ENCODE measurements at regions not wholly inside any gene's neighbourhood (a gene's known extent, or its start where the extent isn't known, plus 50 kb on each side); places are given as distances from the start of the nearest gene placed in this dataset.

GRCh38 chr12:92403210-92404175 is 257.8 kb upstream of the BTG1 start:
- ChIA-PET POLR2A (no interaction called here), RAD21 (ENCODE audit: low non-redundant PET in 1 of 2, low total read pairs in 2 of 2, uncharacterized antibody in 2 of 2, unreplicated experiment in 2 of 2) (no interaction called here), CTCF (no interaction called here)
- intact Hi-C loops (cut with micrococcal nuclease), result no loop called here
- no TSS peak for BruUV-seq (replicated peaks)
- no peak overlapping the region for H3K4me2 ChIP-seq (ENCODE audit: low read length)
- DNase-seq (ENCODE audit: low read depth, low spot score), result no peak
- no peak overlapping the region for H3K4me3 ChIP-seq (replicated peaks in 1 of 2; ENCODE audit: low read depth in 1 of 2, low read length in 2 of 2)
- no peak overlapping the region for H2AFZ ChIP-seq (ENCODE audit: low read depth, low read length, poor library complexity, severe bottlenecking)
- no peak for ATAC-seq
- H4K20me1 ChIP-seq (ENCODE audit: insufficient read depth), result no peaks in the 10 kb centered on the region
- H3K9me3 ChIP-seq (ENCODE audit: control insufficient read depth in 1 of 2, insufficient read depth in 1 of 2, low read depth in 1 of 2, low read length in 2 of 2), result no peaks in the 10 kb centered on the region
- no peaks in the 10 kb centered on the region for H3K4me1 ChIP-seq (ENCODE audit: control insufficient read depth in 1 of 2, insufficient read depth in 2 of 2, low read length in 2 of 2)
- no peak for TF ChIP-seq REST (IDR thresholded peaks at IDR 0.05; ENCODE audit: low read depth)
- TF ChIP-seq ZBTB33 (IDR thresholded peaks at IDR 0.05; ENCODE audit: extremely low read depth, insufficient replicate concordance, low read length), result no peak
- TF ChIP-seq SP1 (IDR thresholded peaks at IDR 0.05; ENCODE audit: low read depth), result no peak
- TF ChIP-seq TCF7L2 (IDR thresholded peaks at IDR 0.05; ENCODE audit: borderline replicate concordance, extremely low read depth, insufficient read depth, insufficient read length), result no peak
- TF ChIP-seq ZFX (IDR thresholded peaks at IDR 0.05), result no peak
- TF ChIP-seq EZH2 (IDR thresholded peaks at IDR 0.05), result no peak
- TF ChIP-seq MAX (IDR thresholded peaks at IDR 0.05), result no peak
- no peak for TF ChIP-seq ZNF274 (IDR thresholded peaks at IDR 0.05; ENCODE audit: low read depth, low read length)
- no peak for TF ChIP-seq SIN3A (IDR thresholded peaks at IDR 0.05; ENCODE audit: low read depth)
- TF ChIP-seq FOSL1 (IDR thresholded peaks at IDR 0.05; ENCODE audit: low read depth), result no peak
- H3K27me3 ChIP-seq (ENCODE audit: insufficient read depth, low read length), result no peaks in the 10 kb centered on the region
- H3K9me2 ChIP-seq (ENCODE audit: insufficient read depth), result no peaks in the 10 kb centered on the region
- no peak overlapping the region for H3K9ac ChIP-seq (ENCODE audit: low read length)
- no peaks in the 10 kb centered on the region for H3K36me3 ChIP-seq (ENCODE audit: control insufficient read depth in 1 of 2, insufficient read depth in 2 of 2, low read length in 2 of 2)
- no peak overlapping the region for H3K27ac ChIP-seq (ENCODE audit: low read depth, low read length)
- H3K79me2 ChIP-seq (ENCODE audit: insufficient read depth, low read length), result no peaks in the 10 kb centered on the region

All from HCT116 (cell line).